ENCODE measurements at regions not wholly inside any gene's neighbourhood (a gene's known extent, or its start where the extent isn't known, plus 50 kb on each side); places are given as distances from the start of the nearest gene placed in this dataset.

DNA sequence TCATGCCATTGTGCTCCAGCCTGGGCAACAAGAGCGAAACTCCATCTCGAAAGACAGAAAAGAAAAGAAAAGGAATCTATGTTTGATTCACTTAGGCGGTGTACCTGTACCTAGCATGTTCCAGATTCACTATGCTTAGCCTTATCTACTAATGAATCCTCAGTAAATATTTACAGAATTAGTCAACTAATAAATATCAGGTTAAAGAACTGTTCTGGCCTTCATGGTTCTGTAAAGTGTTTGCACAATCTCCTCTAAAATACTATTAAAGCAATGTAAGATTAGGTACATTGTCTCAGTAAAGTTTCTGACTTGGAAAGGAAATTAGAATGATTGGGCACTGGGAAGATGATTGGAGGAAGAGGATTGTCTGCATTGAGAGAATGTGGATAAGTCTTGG lies 2770.4 kb downstream of the PCDH9 start:
- CTCF ChIA-PET = no interaction called here

DNA sequence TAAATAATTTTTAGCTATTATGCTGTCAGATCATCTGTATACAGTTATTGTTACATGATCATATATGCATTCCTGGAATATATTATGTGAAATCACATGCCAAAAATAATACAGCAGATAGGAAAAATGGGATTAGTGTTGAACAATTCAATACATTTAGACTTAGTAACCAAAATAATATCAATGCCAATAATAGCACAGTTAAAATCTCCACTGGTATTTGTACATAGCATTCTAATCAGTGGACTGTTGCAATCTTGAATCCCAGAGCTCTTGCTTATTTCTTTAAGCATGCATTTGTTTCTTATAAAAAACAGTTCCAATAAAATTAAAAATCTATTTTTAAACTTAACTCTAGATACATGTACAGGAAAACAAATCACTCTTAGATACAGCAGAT lies 2772.2 kb downstream of the PCDH9 start:
- POLR2A ChIA-PET = no interaction called here
- CTCF ChIA-PET = interaction anchor here (1.4 kb wide), 2 partner anchors 11 to 14 kb away, joined by 3 to 5 read pairs; no protein-coding TSS in a partner anchor
- DNase-seq (ENCODE audit: extremely low spot score) = no peak
- TF ChIP-seq, protein P1, sequence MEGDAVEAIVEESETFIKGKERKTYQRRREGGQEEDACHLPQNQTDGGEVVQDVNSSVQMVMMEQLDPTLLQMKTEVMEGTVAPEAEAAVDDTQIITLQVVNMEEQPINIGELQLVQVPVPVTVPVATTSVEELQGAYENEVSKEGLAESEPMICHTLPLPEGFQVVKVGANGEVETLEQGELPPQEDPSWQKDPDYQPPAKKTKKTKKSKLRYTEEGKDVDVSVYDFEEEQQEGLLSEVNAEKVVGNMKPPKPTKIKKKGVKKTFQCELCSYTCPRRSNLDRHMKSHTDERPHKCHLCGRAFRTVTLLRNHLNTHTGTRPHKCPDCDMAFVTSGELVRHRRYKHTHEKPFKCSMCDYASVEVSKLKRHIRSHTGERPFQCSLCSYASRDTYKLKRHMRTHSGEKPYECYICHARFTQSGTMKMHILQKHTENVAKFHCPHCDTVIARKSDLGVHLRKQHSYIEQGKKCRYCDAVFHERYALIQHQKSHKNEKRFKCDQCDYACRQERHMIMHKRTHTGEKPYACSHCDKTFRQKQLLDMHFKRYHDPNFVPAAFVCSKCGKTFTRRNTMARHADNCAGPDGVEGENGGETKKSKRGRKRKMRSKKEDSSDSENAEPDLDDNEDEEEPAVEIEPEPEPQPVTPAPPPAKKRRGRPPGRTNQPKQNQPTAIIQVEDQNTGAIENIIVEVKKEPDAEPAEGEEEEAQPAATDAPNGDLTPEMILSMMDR (IDR thresholded peaks at IDR 0.05; ENCODE audit: control extremely low read depth, extremely low read depth, low read depth, missing control alignments) = no peak

More for the DNA sequence above, 2770.4 kb downstream of the PCDH9 start:
- DNase-seq (ENCODE audit: extremely low spot score) = no peak
- TF ChIP-seq, protein P1 (IDR thresholded peaks at IDR 0.05; ENCODE audit: control extremely low read depth, extremely low read depth, low read depth, missing control alignments) = no peak
- POLR2A ChIA-PET = no interaction called here

DNA sequence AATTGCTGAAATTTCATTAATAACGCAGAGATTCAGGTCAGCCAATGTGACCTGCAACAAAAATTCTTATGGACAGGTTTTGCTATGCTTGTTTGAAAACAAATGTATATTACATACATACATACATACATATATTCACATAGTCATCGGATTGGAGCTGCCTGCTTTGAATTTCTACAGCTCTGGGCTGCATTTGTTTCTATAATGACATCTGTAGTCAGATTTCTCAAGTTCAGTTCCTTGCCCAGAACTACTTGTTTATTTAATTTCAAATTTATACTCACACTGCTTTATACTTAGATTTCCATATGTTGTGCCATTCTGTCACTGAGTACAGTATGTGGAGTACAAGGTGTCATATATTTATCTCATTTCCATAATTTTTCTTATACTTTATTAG lies 2775.0 kb downstream of the PCDH9 start:
- ChIA-PET POLR2A (no interaction called here), CTCF (interaction anchor here (1.6 kb wide), 1 partner anchor 8 kb away, joined by 3 read pairs; no protein-coding TSS in a partner anchor)
- no peak for DNase-seq (ENCODE audit: extremely low spot score)
- TF ChIP-seq, protein P1 (IDR thresholded peaks at IDR 0.05; ENCODE audit: control extremely low read depth, extremely low read depth, low read depth, missing control alignments) = no peak

DNA sequence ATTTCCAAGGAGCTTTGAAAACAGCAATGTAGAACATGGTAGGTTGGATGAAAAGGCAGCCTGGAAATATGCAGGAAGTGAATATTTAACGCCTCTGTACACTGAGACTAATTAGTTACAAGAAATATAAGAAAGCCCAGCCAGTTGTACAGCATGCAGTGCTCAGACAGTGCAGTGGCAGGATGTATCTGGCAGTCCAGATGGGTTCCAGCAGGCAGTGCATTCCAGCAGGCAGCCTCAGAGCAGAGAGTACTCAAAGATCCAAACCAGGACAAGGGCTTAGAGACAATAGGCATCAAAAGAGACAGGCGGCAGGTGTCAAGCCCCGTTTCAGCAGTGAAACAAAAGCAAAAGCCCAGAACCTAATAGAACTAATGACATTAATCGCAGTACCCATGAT lies 2776.3 kb downstream of the PCDH9 start:
- TF ChIP-seq, protein P1 (IDR thresholded peaks at IDR 0.05; ENCODE audit: control extremely low read depth, extremely low read depth, low read depth, missing control alignments) = no peak
- POLR2A ChIA-PET = no interaction called here
- DNase-seq (ENCODE audit: extremely low spot score) = no peak
- CTCF ChIA-PET = interaction anchor here (1.6 kb wide), 1 partner anchor 9 kb away, joined by 3 read pairs; no protein-coding TSS in a partner anchor

DNA sequence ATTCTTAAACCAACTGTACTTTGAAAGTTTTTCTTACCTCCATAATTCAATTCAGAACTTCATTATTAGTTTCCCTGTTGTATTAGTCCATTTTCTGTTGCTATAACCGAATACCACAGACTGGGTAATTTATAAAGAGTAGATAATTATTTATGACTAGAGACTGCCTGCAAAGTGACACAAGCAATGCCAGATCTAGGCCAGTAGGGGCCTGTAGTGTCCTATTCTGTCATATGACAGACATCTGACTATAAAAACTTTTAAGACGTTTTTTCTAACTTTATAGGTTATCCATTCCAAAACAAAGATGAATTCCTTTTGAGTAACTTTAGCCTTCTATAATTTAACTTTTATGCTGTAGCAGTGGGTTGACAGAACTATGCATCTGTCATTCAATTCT lies 2783.8 kb downstream of the PCDH9 start:
- CTCF ChIA-PET = no interaction called here
- TF ChIP-seq, protein P1 (IDR thresholded peaks at IDR 0.05; ENCODE audit: control extremely low read depth, extremely low read depth, low read depth, missing control alignments) = no peak
- POLR2A ChIA-PET = no interaction called here
- DNase-seq (ENCODE audit: extremely low spot score) = no peak

DNA sequence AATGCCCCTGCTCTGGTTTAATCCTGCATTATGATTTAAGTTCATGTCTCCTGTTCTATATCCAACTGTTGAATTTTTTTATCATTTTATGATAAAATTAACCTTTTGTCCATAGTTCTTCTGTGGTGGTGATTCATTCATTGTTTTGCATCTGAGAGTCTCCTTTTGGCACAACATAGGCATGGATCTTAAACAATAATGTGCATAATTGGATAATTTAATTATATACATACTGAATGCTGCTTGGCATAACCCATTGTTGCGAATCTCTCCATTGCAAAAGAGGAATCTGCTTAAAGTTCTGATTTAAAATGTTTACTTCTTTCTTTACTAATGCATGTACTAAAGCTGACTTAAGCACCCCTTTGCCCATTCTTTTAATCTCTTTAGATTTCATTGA lies 2788.4 kb downstream of the PCDH9 start:
- POLR2A ChIA-PET = no interaction called here
- no peak for DNase-seq (ENCODE audit: extremely low spot score)
- CTCF ChIA-PET = no interaction called here
- TF ChIP-seq, protein P1 (IDR thresholded peaks at IDR 0.05; ENCODE audit: control extremely low read depth, extremely low read depth, low read depth, missing control alignments) = no peak

DNA sequence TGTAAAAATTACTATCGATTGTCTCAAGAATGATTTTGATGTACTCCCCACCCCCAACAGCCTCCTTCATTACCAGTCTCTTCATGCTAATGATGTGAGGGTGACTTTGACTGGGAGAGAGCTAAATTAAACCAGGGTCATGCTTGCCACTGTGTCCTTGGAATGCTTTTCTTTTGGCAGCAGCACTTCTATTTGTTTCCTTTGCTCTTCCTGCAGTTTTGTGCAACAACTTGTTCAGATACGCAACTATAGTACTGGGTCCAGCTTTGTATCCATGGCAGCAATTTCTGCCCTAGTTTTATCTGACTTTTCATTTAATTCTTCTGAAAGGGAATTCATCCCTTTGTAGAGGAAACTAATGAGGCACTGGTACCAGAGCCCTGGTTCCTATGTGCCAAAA lies 2792.1 kb downstream of the PCDH9 start:
- CTCF ChIA-PET = interaction anchor here (1.7 kb wide), 1 partner anchor 9 kb away, joined by 5 read pairs; no protein-coding TSS in a partner anchor
- POLR2A ChIA-PET = no interaction called here
- no peak for DNase-seq (ENCODE audit: extremely low spot score)
- TF ChIP-seq, protein P1 (IDR thresholded peaks at IDR 0.05; ENCODE audit: control extremely low read depth, extremely low read depth, low read depth, missing control alignments) = no peak
